ENCODE measurements at regions not wholly inside any gene's neighbourhood (a gene's known extent, or its start where the extent isn't known, plus 50 kb on each side); places are given as distances from the start of the nearest gene placed in this dataset.
"Not testable (repeated sequence)": the region's sequence is repeated elsewhere in the genome, so short reads cannot be mapped to it uniquely, and the experiment has no call there.

GRCh38 chr14:106592115-106592852 lies 1065.9 kb downstream of the TMEM121 start:
- not testable (repeated sequence) for TF ChIP-seq POLR2AphosphoS5 (IDR thresholded peaks at IDR 0.05; ENCODE audit: low read depth, low read length); POLR2A (IDR thresholded peaks at IDR 0.05; ENCODE audit: low read depth, low read length); TAF1 (IDR thresholded peaks at IDR 0.05; ENCODE audit: borderline replicate concordance, low read depth, low read length)
